HEK293 (cell line): ENCODE measurements at regions not wholly inside any gene's neighbourhood (a gene's known extent, or its start where the extent isn't known, plus 50 kb on each side); places are given as distances from the start of the nearest gene placed in this dataset.

Source experiments
- CTCF ChIA-PET: fragments of 350-600 bp; formaldehyde crosslinking; extraction: SDS; loops from one replicate; lab custom pipeline; 2021; ENCODE audit warnings: antibody characterized with exemption; lab: Yijun Ruan, JAX
- POLR2A ChIA-PET: fragments of 300-600 bp; formaldehyde crosslinking; extraction: SDS; loops from one replicate; lab custom pipeline; 2020; ENCODE audit warnings: antibody characterized with exemption, inconsistent platforms; lab: Yijun Ruan, JAX
- H3K27ac ChIP-seq: fragments of 200-500 bp; sonication (Bioruptor generic); 2 replicates; pipeline ENCODE4 v1.5.1; 2014; ENCODE audit warnings: low read depth, low read length, control low read depth, inconsistent platforms; ENCODE audit errors: extremely low read depth
- H3K36me3 ChIP-seq, 2 experiments: fragments of 200-500 bp in 1 of 2; sonication (Bioruptor generic) in 1 of 2; 1 replicate in 1 of 2; 2 replicates in 1 of 2; pipeline ENCODE4 v1.5.1; 2014 to 2017; ENCODE audit warnings: inconsistent platforms in 2 of 2, low read length in 2 of 2; ENCODE audit not compliant: control insufficient read depth in 2 of 2, insufficient read depth in 1 of 2
- H3K4me1 ChIP-seq: fragments of 200-500 bp; sonication (Bioruptor generic); 2 replicates; pipeline ENCODE4 v1.5.1; 2014; ENCODE audit warnings: mild to moderate bottlenecking, low read length, inconsistent platforms; ENCODE audit not compliant: control insufficient read depth, insufficient read depth
- H3K4me3 ChIP-seq: 2 replicates; pipeline ENCODE4 v1.5.1; 2011; ENCODE audit warnings: low read depth, mild to moderate bottlenecking, control low read depth, low read length, moderate library complexity
- H3K9me3 ChIP-seq: fragments of 200-500 bp; sonication (Bioruptor generic); 2 replicates; pipeline ENCODE4 v1.5.1; 2014; ENCODE audit warnings: low read depth, low read length, inconsistent platforms; ENCODE audit not compliant: control insufficient read depth, insufficient read depth
- EGR2 ChIP-seq: fragments of 450-650 bp; formaldehyde crosslinking; IDR thresholded peaks from 2 replicates; pipeline ENCODE4 v1.5.1; 2016; ENCODE audit warnings: low read depth, missing biosample characterization, missing genetic modification characterization
- KLF1 ChIP-seq: fragments of 450-650 bp; formaldehyde crosslinking; IDR thresholded peaks from 2 replicates; pipeline ENCODE4 v1.5.1; 2016; ENCODE audit warnings: missing biosample characterization, missing genetic modification characterization
- PRDM4 ChIP-seq: fragments of 450-650 bp; formaldehyde crosslinking; IDR thresholded peaks from 2 replicates; pipeline ENCODE4 v1.5.1; 2017; ENCODE audit warnings: missing biosample characterization, missing genetic modification characterization
- SETDB1 ChIP-seq: IDR thresholded peaks from one replicate; pipeline ENCODE4 v1.6.1; 2017; ENCODE audit warnings: mild to moderate bottlenecking, low read length, moderate library complexity, mixed read lengths; ENCODE audit not compliant: insufficient read length
- YY1 ChIP-seq: fragments of 450-650 bp; formaldehyde crosslinking; IDR thresholded peaks from 2 replicates; pipeline ENCODE4 v1.5.1; 2018; ENCODE audit warnings: missing biosample characterization, missing genetic modification characterization
- ZBTB1 ChIP-seq: fragments of 450-650 bp; formaldehyde crosslinking; IDR thresholded peaks from 2 replicates; pipeline ENCODE4 v1.5.1; 2016; ENCODE audit warnings: missing biosample characterization, missing genetic modification characterization
- ZFP37 ChIP-seq: fragments of 450-650 bp; formaldehyde crosslinking; IDR thresholded peaks from 2 replicates; pipeline ENCODE4 v1.5.1; 2016; ENCODE audit warnings: missing biosample characterization, missing genetic modification characterization
- ZNF114 ChIP-seq: fragments of 450-650 bp; formaldehyde crosslinking; IDR thresholded peaks from 2 replicates; pipeline ENCODE4 v1.5.0; 2017; ENCODE audit warnings: missing biosample characterization, missing genetic modification characterization
- ZNF221 ChIP-seq: fragments of 450-650 bp; formaldehyde crosslinking; IDR thresholded peaks from 2 replicates; pipeline ENCODE4 v1.5.1; 2017; ENCODE audit warnings: missing biosample characterization, missing genetic modification characterization, borderline replicate concordance
- ZNF266 ChIP-seq: fragments of 450-650 bp; formaldehyde crosslinking; IDR thresholded peaks from 2 replicates; pipeline ENCODE4 v1.5.1; 2016; ENCODE audit warnings: missing biosample characterization, missing genetic modification characterization, low read depth
- ZNF302 ChIP-seq: fragments of 450-650 bp; formaldehyde crosslinking; IDR thresholded peaks from 2 replicates; pipeline ENCODE4 v1.5.1; 2016; ENCODE audit warnings: missing biosample characterization, missing genetic modification characterization, low read depth
- ZNF350 ChIP-seq: fragments of 450-650 bp; formaldehyde crosslinking; IDR thresholded peaks from 2 replicates; pipeline ENCODE4 v1.5.0; 2017; ENCODE audit warnings: missing biosample characterization, mild to moderate bottlenecking, missing genetic modification characterization
- ZNF423 ChIP-seq: fragments of 450-650 bp; formaldehyde crosslinking; IDR thresholded peaks from 2 replicates; pipeline ENCODE4 v1.5.1; 2016; ENCODE audit warnings: missing biosample characterization, missing genetic modification characterization
- ZNF549 ChIP-seq: fragments of 450-650 bp; IDR thresholded peaks from 2 replicates; pipeline ENCODE4 v1.5.1; 2018; ENCODE audit warnings: missing biosample characterization, missing genetic modification characterization, mild to moderate bottlenecking, inconsistent platforms, moderate library complexity
- ZNF571 ChIP-seq: fragments of 450-650 bp; formaldehyde crosslinking; IDR thresholded peaks from 2 replicates; pipeline ENCODE4 v1.5.0; 2017; ENCODE audit warnings: missing biosample characterization, missing genetic modification characterization
- ZNF639 ChIP-seq: fragments of 450-650 bp; formaldehyde crosslinking; IDR thresholded peaks from 2 replicates; pipeline ENCODE4 v1.5.1; 2016; ENCODE audit warnings: missing biosample characterization, missing genetic modification characterization
- TF ChIP-seq, protein P1 (sequence below): fragments of 450-650 bp; formaldehyde crosslinking; IDR thresholded peaks from 2 replicates; pipeline ENCODE4 v1.5.1; 2016; ENCODE audit warnings: missing biosample characterization, missing genetic modification characterization

GRCh38 chr7:16204953-16205352 lies 216.4 kb downstream of the CRPPA start:
- Histone ChIP-seq H3K4me1 (no peaks in the 10 kb centered on the region), H3K9me3 (no peaks in the 10 kb centered on the region), H3K27ac (no peak overlapping the region), H3K4me3 (no peak overlapping the region), H3K36me3 (no peaks in the 10 kb centered on the region)
- CTCF ChIA-PET: no interaction called here
- TF ChIP-seq EGR2 (no peak), ZBTB1 (tag by site-specific recombination) (no peak), PRDM4 (tag by site-specific recombination) (no peak), ZNF302 (tag by site-specific recombination) (no peak), ZNF266 (tag by site-specific recombination) (no peak), YY1 (tag by site-specific recombination) (no peak), ZNF350 (tag by site-specific recombination) (no peak), ZNF549 (tag by site-specific recombination) (no peak), ZNF639 (no peak)
- POLR2A ChIA-PET: no interaction called here

DNA sequence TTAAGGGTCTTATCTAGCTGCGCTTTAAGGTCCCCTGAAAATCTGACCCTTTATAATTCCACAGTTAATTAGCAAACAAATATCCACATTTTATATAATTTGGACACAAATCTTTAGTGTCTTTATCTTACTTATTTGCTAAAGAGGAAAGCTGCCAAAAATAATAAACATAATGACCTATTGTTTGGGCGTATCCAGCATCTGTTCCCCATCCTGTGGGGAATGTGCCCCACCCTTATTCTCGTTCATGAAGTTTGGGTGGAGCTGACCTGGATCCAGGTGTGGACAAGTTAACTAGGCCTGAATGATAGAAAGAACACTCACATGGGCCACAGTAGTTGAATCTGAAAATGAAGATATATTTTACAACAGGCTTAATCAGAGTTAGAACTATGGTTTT lies 218.3 kb downstream of the CRPPA start:
- no peak overlapping the region for H3K27ac ChIP-seq
- ChIA-PET POLR2A (no interaction called here), CTCF (interaction anchor here (0.6 to 1.8 kb wide), 2 partner anchors 8 to 37 kb away, joined by 3 to 4 read pairs; no protein-coding TSS in a partner anchor)
- H3K36me3 ChIP-seq: no peaks in the 10 kb centered on the region
- no peaks in the 10 kb centered on the region for H3K9me3 ChIP-seq
- no peaks in the 10 kb centered on the region for H3K4me1 ChIP-seq
- no peak overlapping the region for H3K4me3 ChIP-seq
- peak; percentile 28; the same call in 1 of the 2 replicates for TF ChIP-seq KLF1 (tag by site-specific recombination)
- no peak for TF ChIP-seq ZNF114 (tag by site-specific recombination)

- Histone ChIP-seq H3K4me1 (no peaks in the 10 kb centered on the region), H3K9me3 (no peaks in the 10 kb centered on the region), H3K27ac (no peak overlapping the region), H3K4me3 (no peak overlapping the region)
- POLR2A ChIA-PET: no interaction called here
- CTCF ChIA-PET: interaction anchor here (0.6 to 1.6 kb wide), 2 partner anchors 8 to 38 kb away, joined by 3 to 4 read pairs; no protein-coding TSS in a partner anchor
- TF ChIP-seq ZNF423 (tag by site-specific recombination) (no peak), ZNF221 (tag by site-specific recombination) (no peak), SETDB1 (no peak), ZFP37 (tag by site-specific recombination) (no peak), ZNF571 (tag by site-specific recombination) (no peak)
- TF ChIP-seq, protein P1, sequence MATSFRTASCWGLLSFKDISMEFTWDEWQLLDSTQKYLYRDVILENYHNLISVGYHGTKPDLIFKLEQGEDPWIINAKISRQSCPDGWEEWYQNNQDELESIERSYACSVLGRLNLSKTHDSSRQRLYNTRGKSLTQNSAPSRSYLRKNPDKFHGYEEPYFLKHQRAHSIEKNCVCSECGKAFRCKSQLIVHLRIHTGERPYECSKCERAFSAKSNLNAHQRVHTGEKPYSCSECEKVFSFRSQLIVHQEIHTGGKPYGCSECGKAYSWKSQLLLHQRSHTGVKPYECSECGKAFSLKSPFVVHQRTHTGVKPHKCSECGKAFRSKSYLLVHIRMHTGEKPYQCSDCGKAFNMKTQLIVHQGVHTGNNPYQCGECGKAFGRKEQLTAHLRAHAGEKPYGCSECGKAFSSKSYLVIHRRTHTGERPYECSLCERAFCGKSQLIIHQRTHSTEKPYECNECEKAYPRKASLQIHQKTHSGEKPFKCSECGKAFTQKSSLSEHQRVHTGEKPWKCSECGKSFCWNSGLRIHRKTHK: no peak
- TF ChIP-seq, all 188 proteins: peak for 0
- no peaks in the 10 kb centered on the region for H3K36me3 ChIP-seq
These were observed 219.0 kb downstream of the CRPPA start for GRCh38 chr7:16202303-16202702.
